Thymus (tissue), 11 donors: ENCODE measurements at regions not wholly inside any gene's neighbourhood (a gene's known extent, or its start where the extent isn't known, plus 50 kb on each side); places are given as distances from the start of the nearest gene placed in this dataset.

Source experiments
- DNase-seq, 9 donors: peaks; one replicate each; pipeline ENCODE4 v3.0.0-alpha.2; 2013; ENCODE audit warnings: low spot score in 9 of 9, low read depth in 6 of 9, missing footprints in 1 of 9
- H3K27ac ChIP-seq, 2 donors: one replicate each; pipeline ENCODE4 v1.5.1; 2013; ENCODE audit warnings: control low read depth in 1 of 2, low read depth in 1 of 2, low read length in 1 of 2, mild to moderate bottlenecking in 1 of 2, moderate library complexity in 1 of 2
- H3K27me3 ChIP-seq, 2 donors: one replicate each; pipeline ENCODE4 v1.5.1; 2013; ENCODE audit warnings: low read length in 1 of 2; ENCODE audit not compliant: control insufficient read depth in 2 of 2, insufficient read depth in 1 of 2
- H3K36me3 ChIP-seq, 2 donors: one replicate each; pipeline ENCODE4 v1.5.1; 2013; ENCODE audit warnings: low read length in 1 of 2, mild to moderate bottlenecking in 1 of 2, moderate library complexity in 1 of 2; ENCODE audit not compliant: control insufficient read depth in 2 of 2, insufficient read depth in 2 of 2
- H3K4me1 ChIP-seq, 2 donors: one replicate each; pipeline ENCODE4 v1.5.1; 2013; ENCODE audit warnings: low read length in 2 of 2; ENCODE audit not compliant: control insufficient read depth in 2 of 2, insufficient read depth in 2 of 2
- H3K4me3 ChIP-seq, 2 donors: one replicate each; pipeline ENCODE4 v1.5.1; 2013; ENCODE audit warnings: low read length in 2 of 2, control low read depth in 1 of 2, mild to moderate bottlenecking in 1 of 2
- H3K9me3 ChIP-seq, 2 donors: one replicate each; pipeline ENCODE4 v1.5.1; 2013; ENCODE audit warnings: low read length in 1 of 2, mild to moderate bottlenecking in 1 of 2; ENCODE audit not compliant: control insufficient read depth in 2 of 2, insufficient read depth in 1 of 2
- WGBS: extraction: QIAGEN DNeasy Blood & Tissue Kit; methylation state at CpG from one replicate; pipeline ENCODE4 v1.1.7; 2013; 5-methylcytosine and 5-hydroxymethylcytosine counted together
- donor health status: healthy.

- WGBS: 90% methylated on average over 10 of the region's 10 CpGs
- H3K4me3 ChIP-seq: no peak overlapping the region
- DNase-seq: no peak
- H3K36me3 ChIP-seq: no peaks in the 10 kb centered on the region
- no peak overlapping the region for H3K27ac ChIP-seq
- no peaks in the 10 kb centered on the region for H3K27me3 ChIP-seq
- no peaks in the 10 kb centered on the region for H3K4me1 ChIP-seq
- H3K9me3 ChIP-seq: no peaks in the 10 kb centered on the region
Observed at GRCh38 chr15:62785881-62786828, 256.4 kb upstream of the TPM1 start.

GRCh38 chr15:62787401-62787800, 255.1 kb upstream of the TPM1 start:
- H3K27me3 ChIP-seq: no peaks in the 10 kb centered on the region
- no peaks in the 10 kb centered on the region for H3K4me1 ChIP-seq
- no peaks in the 10 kb centered on the region for H3K36me3 ChIP-seq
- H3K27ac ChIP-seq: no peak overlapping the region
- DNase-seq: no peak
- no peak overlapping the region for H3K4me3 ChIP-seq
- WGBS: 96% methylated on average over 7 of the region's 7 CpGs
- H3K9me3 ChIP-seq: no peaks in the 10 kb centered on the region

- Histone ChIP-seq H3K27me3 (no peaks in the 10 kb centered on the region), H3K9me3 (no peaks in the 10 kb centered on the region), H3K4me3 (no peak overlapping the region), H3K27ac (no peak overlapping the region), H3K36me3 (no peaks in the 10 kb centered on the region), H3K4me1 (no peaks in the 10 kb centered on the region)
- DNase-seq: no peak
- WGBS: 98% methylated on average over 6 of the region's 6 CpGs
Observed at GRCh38 chr15:62788224-62788623, 254.3 kb upstream of the TPM1 start.

DNA sequence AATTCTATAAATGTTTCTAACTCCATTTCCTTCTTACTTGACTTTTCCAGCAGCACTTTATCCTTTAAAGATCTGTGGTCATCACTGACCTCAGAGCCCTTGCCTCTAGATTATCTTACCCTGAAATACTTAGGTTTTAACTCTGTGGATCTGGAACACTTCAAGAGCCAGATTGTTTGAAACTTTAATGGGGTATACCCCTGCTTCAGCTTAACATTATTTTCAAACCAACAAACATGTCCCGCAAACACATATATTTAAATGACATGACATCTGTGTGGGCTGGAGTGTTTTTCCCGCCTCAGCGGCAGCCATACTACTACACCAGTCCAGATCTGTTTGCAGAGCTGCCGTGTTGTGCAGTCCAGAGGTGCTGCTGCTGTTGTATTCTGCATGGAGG, 252.0 kb upstream of the TPM1 start:
- Histone ChIP-seq H3K4me3 (no peak overlapping the region), H3K9me3 (no peaks in the 10 kb centered on the region), H3K4me1 (no peaks in the 10 kb centered on the region), H3K36me3 (no peaks in the 10 kb centered on the region), H3K27ac (no peak overlapping the region), H3K27me3 (no peaks in the 10 kb centered on the region)
- DNase-seq: no peak
- WGBS: 97% methylated on average over 4 of the region's 4 CpGs

GRCh38 chr15:62791694-62792093, 250.9 kb upstream of the TPM1 start:
- Histone ChIP-seq H3K27me3 (no peaks in the 10 kb centered on the region), H3K27ac (no peak overlapping the region), H3K4me1 (no peaks in the 10 kb centered on the region), H3K9me3 (no peaks in the 10 kb centered on the region), H3K4me3 (no peak overlapping the region), H3K36me3 (no peaks in the 10 kb centered on the region)
- WGBS: 58% methylated on average over 5 of the region's 5 CpGs
- DNase-seq: no peak

- WGBS: 97% methylated on average over 6 of the region's 6 CpGs
- DNase-seq: no peak
- H3K27ac ChIP-seq: no peak overlapping the region
Observed at GRCh38 chr15:62792986-62793751, 249.4 kb upstream of the TPM1 start.

GRCh38 chr15:62793752-62794144, 248.8 kb upstream of the TPM1 start:
- no peak overlapping the region for H3K4me3 ChIP-seq
- DNase-seq: no peak
- H3K27me3 ChIP-seq: no peaks in the 10 kb centered on the region
- no peaks in the 10 kb centered on the region for H3K4me1 ChIP-seq
- H3K27ac ChIP-seq: no peak overlapping the region
- WGBS: 93% methylated on average over 5 of the region's 5 CpGs
- no peaks in the 10 kb centered on the region for H3K36me3 ChIP-seq
- no peaks in the 10 kb centered on the region for H3K9me3 ChIP-seq

More at GRCh38 chr15:62792986-62793751, 249.4 kb upstream of the TPM1 start:
- H3K27me3 ChIP-seq: no peaks in the 10 kb centered on the region
- H3K4me3 ChIP-seq: no peak overlapping the region
- no peaks in the 10 kb centered on the region for H3K4me1 ChIP-seq
- no peaks in the 10 kb centered on the region for H3K9me3 ChIP-seq
- no peaks in the 10 kb centered on the region for H3K36me3 ChIP-seq

DNA sequence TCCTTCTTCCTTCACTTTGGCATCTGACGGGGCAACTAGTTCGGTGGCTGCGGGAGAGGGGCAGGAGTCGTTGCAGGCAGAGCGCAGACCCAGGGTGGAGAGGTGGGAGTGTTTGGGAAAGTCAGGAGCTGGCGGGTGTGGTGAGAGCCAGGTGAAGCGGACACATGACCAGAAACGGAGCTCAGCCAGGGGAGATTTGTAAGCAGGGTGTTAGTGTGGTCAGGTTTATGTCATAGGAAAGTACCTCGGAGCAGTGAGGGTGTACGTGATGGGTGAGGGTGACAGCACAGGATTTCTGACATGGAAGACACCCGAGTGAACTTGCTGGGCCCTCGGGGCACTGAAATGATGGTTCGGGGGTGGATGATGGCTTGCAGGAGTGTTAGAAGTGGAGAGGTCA, 247.4 kb upstream of the TPM1 start:
- H3K36me3 ChIP-seq: no peaks in the 10 kb centered on the region
- H3K27me3 ChIP-seq: no peaks in the 10 kb centered on the region
- 94% methylated on average over 13 of the region's 13 CpGs for WGBS
- peak in 1 of 9 donors; percentile 3 for DNase-seq
- no peaks in the 10 kb centered on the region for H3K4me1 ChIP-seq
- H3K9me3 ChIP-seq: no peaks in the 10 kb centered on the region
- H3K27ac ChIP-seq: no peak overlapping the region
- no peak overlapping the region for H3K4me3 ChIP-seq
